K562 (cell line): ENCODE measurements at regions not wholly inside any gene's neighbourhood (a gene's known extent, or its start where the extent isn't known, plus 50 kb on each side); places are given as distances from the start of the nearest gene placed in this dataset.

Source experiments
- ATAC-seq: fragments of 200-7000 bp; cut with Tn5 transposase; 3 replicates; pipeline ENCODE4 v1.9.1; 2020; ENCODE audit warnings: moderate library complexity
- BruUV-seq: library from RNA; stranded (reverse); fragments of 400-500 nt; replicated peaks from 2 replicates; lab custom pipeline; 2021; lab: Mats Ljungman, UMichigan
- CTCF ChIA-PET: fragments of 300-600 bp; formaldehyde crosslinking; extraction: SDS; loops from one replicate; lab custom pipeline; 2021; ENCODE audit warnings: low intra/inter-chr PET ratio; lab: Yijun Ruan, JAX
- POLR2A ChIA-PET: fragments of 300-600, 350-650 bp; sonication (Branson Sonifier 250); formaldehyde crosslinking; extraction: SDS; loops from one replicate; lab custom pipeline; 2021; ENCODE audit warnings: antibody characterized with exemption, inconsistent platforms; lab: Yijun Ruan, JAX
- DNase-seq, 4 experiments: peaks; one replicate each; pipeline versions ENCODE4 v3.0.0 to v3.0.0-alpha.2; 2011 to 2018; ENCODE audit warnings: low spot score in 3 of 4, mixed read lengths in 3 of 4; ENCODE audit errors: extremely low read depth in 1 of 4
- FAIRE-seq: peaks from 2 replicates; lab custom pipeline; 2011; peaks lifted over from hg19 to GRCh38; lab: Jason Lieb, UNC
- H2AFZ ChIP-seq: 2 replicates; pipeline ENCODE4 v1.6.0; 2011; ENCODE audit warnings: low read depth, low read length, control low read depth, inconsistent platforms
- H3K27ac ChIP-seq: fragments of 200-600 bp; 3 replicates; pipeline ENCODE4 v1.8.0; 2011; ENCODE audit warnings: low read depth, mild to moderate bottlenecking, control low read depth, inconsistent platforms, low read length, moderate library complexity, mixed read lengths; ENCODE audit errors: extremely low read depth
- H3K27me3 ChIP-seq, 2 experiments: fragments of 300-600 bp in 1 of 2; 2 replicates in 1 of 2; 3 replicates in 1 of 2; pipeline versions ENCODE4 v1.6.0 to v1.8.0; 2011; ENCODE audit warnings: inconsistent platforms in 2 of 2, low read length in 2 of 2, mild to moderate bottlenecking in 1 of 2, mixed read lengths in 1 of 2, moderate library complexity in 1 of 2; ENCODE audit not compliant: control insufficient read depth in 2 of 2, insufficient read depth in 2 of 2
- H3K36me3 ChIP-seq: fragments of 300-600 bp; 3 replicates; pipeline ENCODE4 v1.8.0; 2011; ENCODE audit warnings: mild to moderate bottlenecking, low read length, inconsistent platforms; ENCODE audit not compliant: control insufficient read depth, insufficient read depth
- H3K4me1 ChIP-seq, 2 experiments: fragments of 200-600 bp in 1 of 2; replicated peaks in 1 of 2; 2 replicates in 1 of 2; 3 replicates in 1 of 2; pipeline versions ENCODE4 v1.5.1 to v1.8.0; 2011; ENCODE audit warnings: inconsistent platforms in 2 of 2, low read length in 2 of 2, mild to moderate bottlenecking in 1 of 2, mixed read lengths in 1 of 2, moderate library complexity in 1 of 2; ENCODE audit not compliant: control insufficient read depth in 2 of 2, insufficient read depth in 2 of 2
- H3K4me2 ChIP-seq: 2 replicates; pipeline ENCODE4 v1.6.1; 2011; ENCODE audit warnings: low read length, control low read depth, inconsistent platforms, mixed read lengths; ENCODE audit not compliant: insufficient read depth
- H3K4me3 ChIP-seq: fragments of 200-600 bp; sonication (generic), shearing (Covaris generic); 2 replicates; pipeline ENCODE4 v1.5.1; 2016; ENCODE audit warnings: control low read depth, inconsistent platforms
- H3K79me2 ChIP-seq: fragments of 200-600 bp; 3 replicates; pipeline ENCODE4 v1.8.0; 2011; ENCODE audit warnings: low read length, inconsistent platforms; ENCODE audit not compliant: control insufficient read depth, insufficient read depth
- H3K9ac ChIP-seq, 2 experiments: 2 replicates each; pipeline versions ENCODE4 v1.6.0 to v1.6.1; 2011; ENCODE audit warnings: low read depth in 2 of 2, low read length in 2 of 2, control low read depth in 1 of 2, inconsistent platforms in 1 of 2, mild to moderate bottlenecking in 1 of 2, mixed read lengths in 1 of 2; ENCODE audit not compliant: insufficient read depth in 1 of 2
- H3K9me1 ChIP-seq: one replicate; pipeline ENCODE4 v1.6.0; 2011; ENCODE audit warnings: inconsistent platforms, mild to moderate bottlenecking, low read length, moderate library complexity; ENCODE audit not compliant: control insufficient read depth, insufficient read depth
- H3K9me3 ChIP-seq: replicated peaks from 2 replicates; pipeline ENCODE4 v1.5.1; 2011; ENCODE audit warnings: low read depth, low read length, inconsistent platforms; ENCODE audit not compliant: control insufficient read depth, insufficient read depth
- H4K20me1 ChIP-seq: replicated peaks from 2 replicates; pipeline ENCODE4 v1.6.1; 2011; ENCODE audit warnings: low read length, inconsistent platforms, mixed read lengths; ENCODE audit not compliant: control insufficient read depth, insufficient read depth
- CXXC5 ChIP-seq: fragments of 250-450 bp; sonication (Bioruptor Pico); IDR thresholded peaks from 2 replicates; pipeline ENCODE4 v1.8.0; 2022; ENCODE audit warnings: inconsistent platforms, mild to moderate bottlenecking, moderate library complexity
- HDAC3 ChIP-seq: fragments of 450-650 bp; IDR thresholded peaks from 2 replicates; pipeline ENCODE4 v1.6.1; 2018; ENCODE audit warnings: borderline replicate concordance, mild to moderate bottlenecking, moderate library complexity; ENCODE audit not compliant: partially characterized antibody
- HDGF ChIP-seq: fragments of 450-650 bp; IDR thresholded peaks from 2 replicates; pipeline ENCODE4 v1.6.1; 2016
- HEY1 ChIP-seq: fragments of 250-450 bp; sonication (Bioruptor Pico); IDR thresholded peaks from 2 replicates; pipeline ENCODE4 v1.5.0; 2020; ENCODE audit warnings: mild to moderate bottlenecking, moderate library complexity, borderline replicate concordance
- HNRNPH1 ChIP-seq: fragments of 200-400 bp; formaldehyde crosslinking; optimal IDR thresholded peaks from 2 replicates; pipeline ENCODE3; 2017; ENCODE audit warnings: low read depth, mild to moderate bottlenecking, low read length, moderate library complexity
- IRF9 ChIP-seq: fragments of 450-650 bp; IDR thresholded peaks from 2 replicates; pipeline ENCODE4 v1.6.1; 2016; ENCODE audit warnings: missing biosample characterization, missing genetic modification characterization
- SMARCE1 ChIP-seq: fragments of 450-650 bp; IDR thresholded peaks from 2 replicates; pipeline ENCODE4 v1.7.1; 2016; ENCODE audit warnings: mild to moderate bottlenecking
- TEAD2 ChIP-seq: fragments of 450-650 bp; IDR thresholded peaks from 2 replicates; pipeline ENCODE4 v1.6.1; 2016; ENCODE audit warnings: missing genetic modification characterization, control low read depth, missing compliant biosample characterization
- ZBTB34 ChIP-seq: fragments of 250-450 bp; sonication (Bioruptor Pico); IDR thresholded peaks from 2 replicates; pipeline ENCODE4 v1.8.0; 2021; ENCODE audit warnings: mild to moderate bottlenecking, moderate library complexity
- ZNF324 ChIP-seq: fragments of 250-450 bp; sonication (Bioruptor Pico); IDR thresholded peaks from 2 replicates; pipeline ENCODE4 v1.4.0; 2020; ENCODE audit warnings: mild to moderate bottlenecking
- ZNF561 ChIP-seq: fragments of 450-650 bp; formaldehyde crosslinking; conservative IDR thresholded peaks from 2 replicates; pipeline ENCODE4 v1.4.0; 2020; ENCODE audit warnings: mild to moderate bottlenecking, moderate library complexity
- ZNF699 ChIP-seq: fragments of 250-450 bp; sonication (Bioruptor Pico); IDR thresholded peaks from 2 replicates; pipeline ENCODE4 v1.8.0; 2021; ENCODE audit warnings: mild to moderate bottlenecking, moderate library complexity; ENCODE audit not compliant: insufficient replicate concordance
- ZNF717 ChIP-seq: fragments of 250-450 bp; sonication (Bioruptor Pico); IDR thresholded peaks from 2 replicates; pipeline ENCODE4 v1.5.0; 2021
- ZNF766 ChIP-seq: fragments of 200-800 bp; sonication (Bioruptor generic); conservative IDR thresholded peaks from 2 replicates; pipeline ENCODE4 v1.6.1; 2016; ENCODE audit warnings: missing genetic modification characterization, missing compliant biosample characterization
- WGBS: fragments of 100-300 bp; shearing (Covaris generic); methylation state at CpG from one replicate; pipeline ENCODE4 v1.1.6; 2016; ENCODE audit warnings: low coverage, mixed read lengths; ENCODE audit not compliant: insufficient coverage; ENCODE audit errors: missing lambda C conversion rate; 5-methylcytosine and 5-hydroxymethylcytosine counted together
- in situ Hi-C: fragments of 300-500 bp; cut with MboI; formaldehyde crosslinking; loops from 4 replicates; pipeline ENCODE4 v1.15.0; 2018; ENCODE audit warnings: inconsistent platforms, mixed read lengths
- intact Hi-C: fragments of 100-400 bp; cut with micrococcal nuclease; formaldehyde crosslinking; loops from 2 replicates; pipeline ENCODE4 v1.14.2; 2022

- TF ChIP-seq TEAD2 (tag): no peak
These were observed 791.9 kb upstream of the SOX11 start (continued) for GRCh38 chr2:4900242-4900641.

- FAIRE-seq: no peak
- H3K9ac ChIP-seq: no peak overlapping the region
- no peaks in the 10 kb centered on the region for H3K4me1 ChIP-seq
- no peak for ATAC-seq
- intact Hi-C loops: no loop called here
- H3K27ac ChIP-seq: no peak overlapping the region
- no TSS peak for BruUV-seq
- H3K9me1 ChIP-seq: no peaks in the 10 kb centered on the region
- H3K36me3 ChIP-seq: no peaks in the 10 kb centered on the region
- ChIA-PET POLR2A (no interaction called here), CTCF (no interaction called here)
- 1% methylated on average over 9 of the region's 11 CpGs for WGBS
- DNase-seq: no peak
- H3K9me3 ChIP-seq: no peaks in the 10 kb centered on the region
- no peaks in the 10 kb centered on the region for H3K79me2 ChIP-seq
- no peak overlapping the region for H2AFZ ChIP-seq
- H3K4me2 ChIP-seq: no peak overlapping the region
- in situ Hi-C loops: no loop called here
- TF ChIP-seq CXXC5 (CRISPR knock-in tag): no peak
- no peak for TF ChIP-seq ZBTB34 (CRISPR knock-in tag)
- no peak for TF ChIP-seq SMARCE1
- no peak for TF ChIP-seq HDGF
- TF ChIP-seq ZNF766: no peak
- no peak for TF ChIP-seq HDAC3
- no peak for TF ChIP-seq ZNF699 (CRISPR knock-in tag)
- TF ChIP-seq ZNF717 (CRISPR knock-in tag): no peak
- TF ChIP-seq ZNF324 (CRISPR knock-in tag): no peak
- no peak for TF ChIP-seq ZNF561 (CRISPR knock-in tag)
- TF ChIP-seq HEY1 (CRISPR knock-in tag): no peak
- TF ChIP-seq HNRNPH1: no peak
- TF ChIP-seq IRF9 (tag): no peak
- TF ChIP-seq, all 486 proteins: peak for 0
- H3K27me3 ChIP-seq: no peaks in the 10 kb centered on the region
- H3K4me3 ChIP-seq: no peak overlapping the region
- H4K20me1 ChIP-seq: no peaks in the 10 kb centered on the region
These were observed 791.1 kb upstream of the SOX11 start for GRCh38 chr2:4900861-4901770.
